HG03039 (cell line): ENCODE measurements at regions not wholly inside any gene's neighbourhood (a gene's known extent, or its start where the extent isn't known, plus 50 kb on each side); places are given as distances from the start of the nearest gene placed in this dataset.

ENCODE experiments used
- ATAC-seq: cut with Tn5 transposase; IDR thresholded peaks from one replicate; pipeline ENCODE4 v1.9.1; 2021; ENCODE audit warnings: mild to moderate bottlenecking, moderate library complexity; ENCODE audit not compliant: unreplicated experiment

DNA sequence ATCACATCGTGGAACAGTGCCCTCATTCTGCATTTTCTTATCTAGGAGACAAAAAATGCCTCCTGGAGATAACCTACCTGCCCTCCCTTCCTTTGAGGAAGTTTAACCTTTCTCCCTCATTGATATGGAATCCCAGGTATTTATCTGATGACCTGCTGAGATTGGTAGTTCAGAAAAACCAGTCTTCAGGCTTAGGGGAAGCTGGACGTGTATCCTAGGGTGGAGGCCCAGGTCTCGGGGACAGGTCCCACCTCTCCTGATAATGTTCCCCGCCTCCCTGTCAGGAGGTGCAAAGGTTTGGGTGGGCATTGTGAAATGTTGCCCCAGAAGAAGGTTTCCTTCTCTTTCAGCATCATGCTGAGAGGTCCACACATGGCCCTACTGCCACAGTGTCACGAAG lies 186.9 kb upstream of the NAV2 start:
- no peak for ATAC-seq

DNA sequence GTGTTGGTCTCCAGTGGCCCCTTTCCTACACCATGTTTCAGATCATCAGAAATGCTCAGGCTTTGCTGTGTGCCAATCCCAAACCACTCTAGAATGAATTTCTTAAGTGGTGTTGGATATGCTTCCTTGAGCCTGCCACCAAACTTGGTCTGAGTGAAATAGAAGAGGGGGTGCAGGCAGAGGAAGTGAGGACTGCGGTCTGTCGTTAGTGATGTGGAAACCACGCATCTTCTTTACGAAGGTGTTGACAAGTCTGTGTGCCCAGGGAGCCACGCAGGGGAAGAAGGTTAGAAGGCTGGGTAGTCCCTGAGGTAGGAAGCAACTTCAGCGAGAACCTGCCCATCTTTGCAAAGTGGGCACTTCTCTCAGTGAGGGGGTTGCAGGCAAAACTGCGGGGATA lies 187.4 kb upstream of the NAV2 start:
- ATAC-seq: no peak

DNA sequence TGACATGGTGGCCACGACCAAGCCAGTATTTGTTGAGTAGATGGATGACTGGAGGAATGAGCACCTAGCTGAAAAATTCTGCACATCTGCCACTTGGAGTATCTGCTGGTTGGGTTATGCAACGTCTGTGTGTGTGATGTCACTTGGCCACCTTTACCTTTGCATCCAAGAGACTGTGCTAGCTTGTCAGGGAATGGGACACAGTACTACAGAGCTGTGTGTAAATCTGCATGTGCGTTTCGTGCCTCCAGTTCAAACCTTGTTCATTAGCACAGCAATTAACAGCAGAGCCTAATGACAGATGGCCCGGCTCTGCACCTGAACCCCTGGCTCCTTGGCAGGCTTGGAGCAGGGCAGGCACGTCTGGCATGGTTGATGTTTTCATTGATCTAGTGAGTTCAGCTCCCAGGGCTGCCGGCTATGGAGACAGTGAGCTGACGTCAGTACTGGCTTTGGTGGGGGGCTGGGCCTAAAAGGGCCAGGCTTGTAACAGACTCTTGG lies 188.4 kb upstream of the NAV2 start:
- ATAC-seq: no peak

DNA sequence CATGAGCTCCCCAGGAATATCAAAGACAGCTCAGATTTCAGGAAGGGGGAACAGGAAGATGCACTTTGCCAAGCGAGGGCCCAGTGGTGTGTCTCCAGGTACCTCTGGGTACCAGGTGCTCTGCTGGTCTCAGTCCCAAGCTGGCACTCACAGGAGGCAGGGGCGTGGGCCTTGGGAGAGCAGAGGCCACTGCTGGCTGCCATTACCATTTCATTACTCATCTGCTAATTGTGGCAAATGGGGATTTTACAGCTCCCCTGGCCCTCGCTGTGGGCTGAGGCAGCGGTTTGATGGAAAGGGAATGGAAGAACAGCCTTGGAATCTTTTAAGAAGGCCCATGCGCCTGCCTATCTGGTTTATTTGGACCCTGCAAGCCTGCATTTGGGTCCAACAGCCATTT lies 192.0 kb upstream of the NAV2 start:
- no peak for ATAC-seq

DNA sequence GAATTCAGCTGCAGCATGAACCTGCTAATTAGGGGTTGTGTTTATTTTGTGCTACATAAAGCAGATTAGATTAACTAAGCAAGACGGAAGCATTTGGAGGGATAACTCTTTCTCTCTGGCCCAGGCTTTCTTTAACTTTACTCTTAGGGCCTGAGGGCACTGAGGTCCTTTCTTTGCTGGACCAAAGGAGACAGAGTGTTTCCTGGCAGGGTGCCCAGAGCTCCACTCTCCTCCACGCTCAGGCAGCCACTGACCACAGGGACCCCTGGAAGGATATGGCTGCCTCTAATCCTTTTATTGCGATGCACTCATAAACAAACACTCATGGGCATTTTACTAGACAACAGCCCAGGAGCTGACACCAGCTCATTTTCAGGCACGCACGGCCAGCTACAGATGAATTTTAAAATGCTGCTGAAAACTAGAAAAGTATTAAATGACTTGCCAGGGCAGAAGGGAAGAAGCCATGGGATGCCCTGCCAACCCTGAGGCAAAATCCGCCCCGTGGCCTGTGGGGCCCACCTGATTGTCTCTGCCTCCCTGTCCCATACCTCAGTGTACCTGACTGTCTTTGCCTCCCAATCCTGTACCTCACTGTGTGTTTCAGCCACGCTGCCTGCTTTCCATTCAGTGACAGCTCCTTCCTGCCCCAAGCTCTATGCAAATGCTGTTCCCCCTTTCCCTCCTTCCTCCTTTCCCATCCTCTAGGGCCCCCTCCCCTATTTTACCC lies 192.6 kb upstream of the NAV2 start:
- ATAC-seq: no peak

DNA sequence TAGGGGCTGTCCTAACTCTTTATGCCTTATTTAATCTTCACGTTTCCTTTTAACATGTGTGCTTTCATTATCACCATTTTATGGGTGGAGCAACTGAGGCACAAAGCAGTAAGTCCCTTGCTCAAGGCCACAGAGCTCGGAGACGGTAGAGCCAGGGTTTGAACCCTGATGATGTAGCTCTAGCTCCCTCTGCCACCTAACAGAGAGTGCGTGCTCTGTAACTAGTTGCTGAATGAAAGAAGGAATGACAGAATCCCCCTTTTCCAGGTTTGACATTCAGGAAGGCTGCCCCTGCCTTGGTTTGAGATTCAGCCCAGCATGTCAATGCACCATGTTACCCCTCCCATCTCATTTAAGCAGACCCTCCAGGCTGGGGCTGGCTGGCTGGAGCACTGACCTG lies 193.3 kb upstream of the NAV2 start:
- ATAC-seq: no peak

DNA sequence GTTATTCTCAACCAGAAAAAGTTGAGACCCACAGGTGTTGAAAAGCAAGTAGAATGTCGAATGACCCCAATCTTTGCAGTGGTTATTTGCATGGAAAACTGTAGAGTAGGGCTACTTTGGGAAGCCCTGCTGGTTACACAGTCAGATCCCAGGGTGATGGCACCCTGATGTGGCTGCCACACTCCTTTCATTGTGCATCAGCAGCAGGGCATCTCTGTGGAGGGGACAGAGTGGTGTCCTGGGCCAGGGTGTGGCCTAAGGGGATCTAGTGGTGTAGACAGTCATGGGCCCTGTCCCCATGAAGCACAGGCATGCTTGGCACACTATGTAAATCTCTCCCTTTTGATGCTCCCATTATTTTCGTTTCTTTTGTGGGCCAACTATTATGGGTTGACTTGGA lies 199.4 kb upstream of the NAV2 start:
- no peak for ATAC-seq

DNA sequence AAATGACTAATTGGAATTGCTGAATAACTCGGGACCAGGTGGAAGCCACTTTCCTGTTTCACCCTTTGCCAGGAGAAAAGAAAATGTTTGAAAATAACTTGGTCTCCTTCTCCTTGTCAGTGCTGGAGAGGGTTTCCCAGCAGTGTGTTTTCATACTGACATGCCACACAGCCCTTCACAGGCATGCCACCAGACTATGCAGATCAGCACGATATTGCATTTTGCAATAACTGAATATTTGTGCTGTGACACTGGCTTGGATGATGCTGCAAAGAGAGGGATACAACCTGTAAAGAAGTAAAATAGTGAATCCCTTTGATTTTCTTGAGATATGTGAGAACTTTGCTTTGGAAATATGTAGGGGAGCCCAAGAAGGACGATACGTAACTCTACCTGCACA lies 200.0 kb upstream of the NAV2 start:
- ATAC-seq: no peak

DNA sequence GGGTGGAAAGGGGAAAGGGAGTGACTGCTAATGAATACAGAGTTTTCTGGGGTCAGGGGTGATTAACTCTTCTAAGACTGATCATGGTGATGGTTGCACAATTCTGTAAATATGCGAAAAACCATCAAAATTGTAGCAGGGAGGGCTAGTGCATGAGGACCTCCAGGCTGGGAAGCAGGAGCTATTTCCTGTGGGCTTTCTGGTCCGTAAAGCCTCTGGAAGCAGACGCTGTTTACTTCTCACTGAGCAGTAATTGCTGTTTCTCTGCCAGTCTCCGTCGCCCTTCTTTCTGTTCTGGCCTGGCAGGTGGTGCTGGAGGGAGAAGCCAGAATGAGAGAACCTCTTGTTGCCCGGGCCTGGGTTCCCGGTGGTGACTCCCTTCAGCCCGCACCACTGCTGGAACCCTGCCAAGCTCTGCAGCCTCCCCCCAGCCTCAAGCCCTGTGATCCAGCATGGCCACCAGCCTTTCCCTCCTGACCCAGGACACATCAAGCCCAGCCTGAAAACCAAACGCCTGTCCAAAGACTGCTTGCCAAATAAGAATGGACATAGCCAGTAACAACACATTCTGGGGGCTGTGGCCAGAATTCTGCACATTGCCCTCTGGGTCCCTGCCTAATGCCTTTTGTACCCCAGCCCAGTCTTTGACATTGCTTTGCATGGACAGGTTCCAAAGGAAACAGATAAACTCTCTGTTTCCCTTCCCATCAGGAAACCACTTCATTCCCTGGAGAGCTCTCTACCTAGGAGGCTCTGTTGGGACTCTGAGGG lies 201.0 kb upstream of the NAV2 start:
- ATAC-seq: no peak

DNA sequence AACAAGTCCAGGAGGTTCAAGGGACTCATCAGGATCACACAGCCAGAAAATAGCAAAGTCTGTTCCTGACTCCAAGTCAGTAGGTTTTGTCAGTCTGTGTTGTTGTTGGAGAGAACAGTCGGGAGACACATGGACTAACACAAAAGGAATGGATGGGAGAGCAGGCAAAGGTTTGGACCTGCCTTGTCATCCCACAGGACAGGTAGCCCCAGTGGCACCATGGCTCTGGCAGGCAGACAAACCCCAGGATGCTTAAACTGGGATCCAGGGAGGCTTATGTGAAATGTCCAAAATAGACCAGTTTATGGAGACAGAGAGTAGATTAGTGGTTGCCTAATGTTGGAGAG lies 201.6 kb upstream of the NAV2 start:
- ATAC-seq: no peak

DNA sequence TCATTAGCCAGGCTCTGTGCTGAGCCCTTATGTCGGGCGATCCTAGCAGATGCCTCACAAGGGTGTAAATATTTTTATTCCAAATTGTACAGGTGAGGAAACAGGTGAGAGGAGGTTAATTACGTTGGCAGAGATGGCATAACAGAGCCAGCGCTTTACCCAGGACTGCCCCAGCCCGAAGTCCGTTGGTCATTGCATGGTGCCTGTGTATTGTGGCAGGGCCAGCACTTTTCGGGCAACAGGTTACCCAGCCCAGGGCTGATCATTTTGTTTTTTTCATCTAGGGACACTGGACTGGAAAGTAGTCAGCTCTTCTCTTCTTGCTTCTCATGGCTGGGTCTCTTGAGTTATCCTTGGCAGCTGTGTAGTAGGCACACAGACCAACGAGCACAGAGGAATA lies 202.2 kb upstream of the NAV2 start:
- ATAC-seq: no peak

DNA sequence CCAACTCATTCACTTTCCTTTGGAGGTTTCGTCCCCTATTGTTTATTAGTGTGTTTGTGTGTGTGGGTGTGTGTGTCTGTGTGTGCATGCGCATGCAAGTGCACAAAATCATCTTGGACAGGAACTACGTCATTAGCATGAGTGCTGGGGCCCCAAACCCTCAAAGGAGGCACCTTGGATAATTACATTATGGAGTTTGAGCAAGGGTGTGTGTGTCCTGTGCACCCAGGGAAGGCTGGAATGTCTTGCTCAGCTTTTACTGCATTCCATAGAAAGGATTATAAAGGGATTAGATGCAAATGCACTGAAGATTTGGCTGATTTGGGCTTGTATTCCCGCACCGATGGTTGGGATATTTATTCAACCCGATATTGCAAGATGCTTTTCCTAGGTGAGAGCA lies 203.4 kb upstream of the NAV2 start:
- ATAC-seq: no peak

DNA sequence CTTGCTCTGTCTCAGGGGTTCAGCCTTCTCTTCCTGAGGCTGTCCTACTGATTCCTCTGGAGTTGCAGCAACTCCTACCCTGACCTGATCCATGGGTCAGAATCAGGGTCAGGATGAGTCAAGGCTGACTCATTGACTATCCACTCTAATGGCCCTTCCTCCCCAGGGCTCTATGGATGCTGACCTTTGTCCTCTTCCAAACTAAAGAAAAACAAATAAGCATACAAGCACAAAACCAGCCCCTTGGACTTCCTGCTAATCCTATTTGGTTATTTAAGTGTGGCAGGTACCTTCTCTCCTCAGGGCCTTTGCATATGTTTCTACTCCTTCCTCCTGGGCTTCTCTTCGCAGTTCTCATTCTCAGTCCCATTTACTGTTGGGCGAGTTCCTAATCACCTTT lies 204.5 kb upstream of the NAV2 start:
- no peak for ATAC-seq

DNA sequence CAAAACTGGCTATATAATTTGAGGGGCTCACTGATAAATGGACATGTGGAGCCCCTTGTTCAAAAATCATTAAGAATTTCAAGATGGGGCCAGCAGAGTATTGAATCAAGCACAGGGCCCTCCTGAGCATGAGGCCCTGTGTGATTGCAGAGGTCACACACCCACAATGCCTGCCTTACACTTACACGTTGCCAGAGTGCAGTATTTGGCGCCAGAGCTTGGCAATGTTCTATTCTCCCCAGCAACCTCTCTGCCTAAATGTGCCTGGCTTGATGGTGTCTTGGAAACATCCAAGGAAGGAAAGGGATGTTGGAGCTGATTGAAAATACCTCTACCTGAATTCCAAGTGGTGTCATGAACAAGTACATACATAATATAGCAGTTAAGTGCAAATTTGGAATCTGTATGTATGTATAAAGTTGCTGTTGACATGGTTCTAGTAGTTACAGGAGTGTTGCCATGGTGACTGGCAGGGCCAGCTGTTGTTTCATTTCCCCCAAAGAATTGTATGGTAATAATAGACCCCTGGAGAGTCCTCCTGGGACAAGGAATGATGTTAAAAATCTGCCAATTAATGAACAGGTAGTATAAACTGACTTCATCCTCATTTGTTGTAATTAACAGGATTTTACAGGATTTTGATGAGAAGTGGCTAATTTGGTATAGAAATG lies 205.7 kb upstream of the NAV2 start:
- no peak for ATAC-seq

DNA sequence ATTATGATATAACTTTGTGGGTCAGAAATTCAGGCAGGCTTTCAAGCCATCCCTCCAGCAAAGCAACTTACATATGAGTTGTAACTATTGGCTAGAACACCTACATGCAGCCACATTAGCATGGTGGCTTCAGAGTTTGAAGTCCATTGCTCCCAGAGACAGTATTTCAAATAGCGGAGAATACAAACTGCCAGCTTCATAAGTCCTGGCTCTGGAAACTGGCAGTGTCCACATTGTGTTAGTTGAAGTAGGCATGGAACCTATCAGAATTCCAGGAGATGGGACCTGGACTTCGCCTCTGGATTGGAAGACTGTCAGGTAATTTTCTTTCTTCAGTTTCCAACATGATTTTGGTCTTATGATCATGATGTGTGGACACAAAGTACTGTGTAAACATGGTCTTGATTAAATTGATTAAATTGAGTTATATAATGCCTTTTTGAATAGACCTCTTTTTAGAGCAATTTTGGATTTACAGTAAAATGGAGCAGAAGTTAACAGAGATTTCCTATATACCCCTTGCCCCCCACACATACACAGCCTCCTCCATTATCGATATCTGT lies 209.9 kb upstream of the NAV2 start:
- ATAC-seq: no peak

DNA sequence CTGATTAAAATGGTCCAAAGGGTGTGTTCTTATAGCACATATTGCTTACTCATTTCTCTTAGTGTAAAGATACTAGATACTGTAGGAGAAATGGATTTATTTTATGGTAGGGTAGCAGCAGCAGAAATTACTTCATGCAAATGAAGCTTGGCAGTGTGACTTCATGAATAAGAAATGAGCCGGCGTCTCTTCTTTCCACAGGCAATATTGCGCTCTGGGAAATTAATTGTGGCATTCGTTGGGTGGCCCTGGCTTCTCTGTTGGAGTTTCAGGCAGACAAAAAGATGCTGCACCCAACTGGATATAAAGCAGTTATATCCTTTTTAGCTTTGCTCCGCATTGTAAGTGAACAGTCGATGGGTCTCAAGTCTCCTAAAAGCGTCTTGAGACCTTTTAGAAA lies 211.0 kb upstream of the NAV2 start:
- ATAC-seq: no peak

DNA sequence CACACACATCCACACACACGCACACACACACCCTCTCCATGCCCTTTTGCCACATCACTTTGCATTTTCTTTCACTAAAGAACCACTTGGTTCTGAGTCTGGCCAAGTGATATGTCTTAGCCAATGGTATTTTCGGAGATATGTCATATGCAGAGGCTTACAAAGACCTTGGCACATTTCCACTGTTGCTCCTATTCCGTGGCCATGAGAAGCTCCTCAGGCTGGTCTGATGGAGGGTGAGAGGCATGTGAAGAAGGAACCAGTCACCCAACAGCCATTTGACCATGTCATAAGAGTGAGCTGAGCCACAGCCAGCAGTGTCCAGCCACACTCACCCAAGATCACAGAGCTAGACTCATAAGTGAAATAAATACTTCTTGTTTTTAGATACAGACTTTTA lies 212.6 kb upstream of the NAV2 start:
- no peak for ATAC-seq

DNA sequence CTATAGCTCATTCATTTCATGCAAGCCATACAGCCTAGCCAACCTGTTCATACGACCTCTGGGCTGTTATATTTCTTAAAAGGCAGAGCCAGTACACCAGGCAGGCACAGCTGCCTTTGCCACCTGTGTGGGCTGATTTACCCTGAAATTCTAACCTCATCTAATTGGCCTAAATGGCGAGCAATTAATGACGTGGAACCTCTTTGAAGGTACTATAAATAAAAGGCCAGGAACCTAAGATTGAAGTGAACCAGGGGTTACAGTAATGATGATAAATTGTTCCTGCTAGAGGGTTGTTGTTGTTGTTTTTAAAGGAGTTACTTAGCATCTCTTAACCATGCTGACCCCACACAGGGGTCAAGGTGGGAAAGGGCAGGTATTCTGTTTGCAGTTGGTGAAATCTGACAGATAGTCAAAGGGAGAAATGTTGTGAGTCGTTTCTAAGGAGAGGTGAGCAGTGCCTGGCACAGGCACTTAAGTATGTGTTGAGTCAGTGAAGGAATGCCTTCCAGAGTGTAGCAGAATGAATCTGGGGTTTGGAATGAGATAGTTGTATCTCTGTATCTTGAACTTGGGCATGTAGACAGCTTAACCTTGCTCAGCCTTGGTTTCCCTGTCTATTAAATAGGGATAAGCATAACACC lies 213.5 kb upstream of the NAV2 start:
- no peak for ATAC-seq

DNA sequence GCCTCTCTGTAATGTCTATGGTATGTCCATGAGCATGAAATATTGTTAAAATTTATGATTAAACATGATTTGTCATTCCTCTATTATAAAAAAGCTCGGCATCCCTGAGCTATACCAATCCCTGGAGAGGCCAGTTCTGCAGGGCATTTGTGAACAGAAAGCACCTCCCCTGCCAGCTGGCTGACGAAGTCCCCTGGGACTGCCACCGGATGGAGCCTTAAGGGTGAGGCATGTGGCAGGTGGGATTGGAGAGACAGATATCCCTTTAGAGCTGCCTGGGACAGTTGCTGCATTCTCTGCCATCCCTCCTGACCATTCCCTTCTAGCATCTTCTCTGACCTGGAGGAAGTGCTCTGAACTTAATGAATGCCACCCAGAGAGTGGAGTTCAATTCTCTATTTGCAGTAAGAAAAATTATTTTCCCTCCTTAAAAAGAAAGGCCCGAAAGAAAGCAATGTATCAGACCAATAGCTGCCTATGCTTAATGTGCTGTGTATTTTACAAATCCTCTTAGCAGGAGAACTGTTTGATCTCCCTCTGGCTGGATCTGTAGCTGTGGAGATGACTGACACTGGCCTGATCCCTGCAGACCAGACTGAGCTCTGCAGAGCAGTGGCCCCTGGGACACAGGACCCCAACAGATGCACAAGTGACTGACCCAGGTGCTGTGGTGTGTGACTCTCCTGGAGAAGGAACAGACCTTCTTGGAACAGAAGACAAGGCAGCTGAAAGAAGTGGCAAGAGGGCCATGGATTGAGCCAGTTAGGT lies 219.0 kb upstream of the NAV2 start:
- ATAC-seq: no peak

DNA sequence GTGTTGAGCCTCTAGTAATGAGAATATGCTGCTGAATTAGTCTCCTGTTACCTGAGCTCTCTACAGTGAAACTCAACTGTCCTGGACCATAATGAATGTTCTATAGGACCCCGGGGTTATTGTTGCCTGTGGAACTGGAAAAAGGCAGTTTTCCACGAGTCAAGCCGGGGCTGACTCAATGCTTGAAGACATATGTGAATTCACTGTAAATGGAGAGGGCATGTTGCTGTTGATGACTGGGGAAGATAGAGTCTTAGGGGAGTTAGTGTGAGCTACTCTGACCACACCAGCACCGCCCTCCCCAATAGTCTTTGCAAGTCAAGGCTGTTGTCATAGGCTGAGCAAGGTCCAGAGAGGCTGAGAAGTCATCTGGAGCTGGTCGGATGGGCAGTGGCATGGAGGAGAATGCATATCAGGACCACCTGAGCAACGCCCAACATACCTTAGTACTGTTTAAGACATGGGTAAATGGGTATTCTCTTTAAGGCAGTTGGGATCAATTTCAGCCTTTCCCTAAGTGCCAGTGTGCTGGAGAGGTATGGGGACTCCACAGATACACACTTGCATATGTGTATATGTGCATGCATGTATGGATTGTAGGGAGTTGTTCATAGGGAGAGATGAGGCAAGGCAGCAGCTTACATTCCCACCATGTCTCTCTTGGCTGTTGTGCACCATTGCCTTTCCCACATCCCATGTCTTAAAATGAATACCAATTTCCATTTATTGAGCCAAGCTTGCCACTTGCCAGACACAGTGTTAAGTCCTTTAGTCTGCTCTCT lies 230.1 kb upstream of the NAV2 start:
- ATAC-seq: no peak
